Fibroblast of lung (primary cell): ENCODE measurements at regions not wholly inside any gene's neighbourhood (a gene's known extent, or its start where the extent isn't known, plus 50 kb on each side); places are given as distances from the start of the nearest gene placed in this dataset.

Experiments used
- DNase-seq, 2 donors: peaks; one replicate each; pipeline versions ENCODE4 v3.0.0 to v3.0.0-alpha.2; 2010; ENCODE audit warnings: low read depth in 2 of 2
- H2AFZ ChIP-seq: 2 replicates; pipeline ENCODE4 v1.5.1; 2012; ENCODE audit warnings: low read length, control low read depth, inconsistent platforms
- H3K27ac ChIP-seq: 2 replicates; pipeline ENCODE4 v1.5.1; 2011; ENCODE audit warnings: low read length, control low read depth; ENCODE audit not compliant: insufficient read depth
- H3K27me3 ChIP-seq: 2 replicates; pipeline ENCODE4 v1.5.1; 2011; ENCODE audit warnings: mild to moderate bottlenecking, low read length; ENCODE audit not compliant: control insufficient read depth, insufficient read depth
- H3K36me3 ChIP-seq: 2 replicates; pipeline ENCODE4 v1.5.1; 2011; ENCODE audit warnings: low read length; ENCODE audit not compliant: control insufficient read depth, insufficient read depth
- H3K4me1 ChIP-seq: 2 replicates; pipeline ENCODE4 v1.5.1; 2011; ENCODE audit warnings: low read length; ENCODE audit not compliant: control insufficient read depth, insufficient read depth; ENCODE audit errors: extremely low read depth
- H3K4me2 ChIP-seq: 2 replicates; pipeline ENCODE4 v1.5.1; 2011; ENCODE audit warnings: low read length, control low read depth; ENCODE audit not compliant: insufficient read depth; ENCODE audit errors: extremely low read depth
- H3K4me3 ChIP-seq, 4 experiments: fragments of 200-600 bp in 1 of 4; sonication (generic) in 1 of 4; replicated peaks in 1 of 4; 2 replicates each; pipeline ENCODE4 v1.5.1; 2011 to 2016; ENCODE audit warnings: low read length in 4 of 4, low read depth in 3 of 4, mild to moderate bottlenecking in 3 of 4, control low read depth in 2 of 4, inconsistent platforms in 1 of 4, mixed read lengths in 1 of 4; ENCODE audit not compliant: insufficient read depth in 1 of 4; ENCODE audit errors: control extremely low read depth in 1 of 4
- H3K79me2 ChIP-seq: 2 replicates; pipeline ENCODE4 v1.5.1; 2012; ENCODE audit warnings: mild to moderate bottlenecking, low read length, inconsistent platforms; ENCODE audit not compliant: control insufficient read depth, insufficient read depth
- H3K9ac ChIP-seq: 2 replicates; pipeline ENCODE4 v1.5.1; 2011; ENCODE audit warnings: mild to moderate bottlenecking, low read length, control low read depth; ENCODE audit not compliant: insufficient read depth
- H3K9me3 ChIP-seq: 2 replicates; pipeline ENCODE4 v1.5.1; 2012; ENCODE audit warnings: low read depth, low read length; ENCODE audit not compliant: control insufficient read depth, insufficient read depth
- H4K20me1 ChIP-seq: 2 replicates; pipeline ENCODE4 v1.5.1; 2011; ENCODE audit warnings: low read length; ENCODE audit not compliant: control insufficient read depth, insufficient read depth; ENCODE audit errors: extremely low read depth
- EZH2 ChIP-seq: IDR thresholded peaks from 2 replicates; pipeline ENCODE4 v1.5.1; 2012; ENCODE audit warnings: low read length, control low read depth, mild to moderate bottlenecking; ENCODE audit errors: missing control alignments
- TF ChIP-seq, protein P1 (sequence below), 2 donors: IDR thresholded peaks in 1 of 2; conservative IDR thresholded peaks in 1 of 2; 1 replicate in 1 of 2; 2 replicates in 1 of 2; pipeline ENCODE4 v1.5.1; 2011 to 2012; ENCODE audit warnings: low read length in 2 of 2, control low read depth in 1 of 2, inconsistent platforms in 1 of 2, low read depth in 1 of 2, mild to moderate bottlenecking in 1 of 2

DNA sequence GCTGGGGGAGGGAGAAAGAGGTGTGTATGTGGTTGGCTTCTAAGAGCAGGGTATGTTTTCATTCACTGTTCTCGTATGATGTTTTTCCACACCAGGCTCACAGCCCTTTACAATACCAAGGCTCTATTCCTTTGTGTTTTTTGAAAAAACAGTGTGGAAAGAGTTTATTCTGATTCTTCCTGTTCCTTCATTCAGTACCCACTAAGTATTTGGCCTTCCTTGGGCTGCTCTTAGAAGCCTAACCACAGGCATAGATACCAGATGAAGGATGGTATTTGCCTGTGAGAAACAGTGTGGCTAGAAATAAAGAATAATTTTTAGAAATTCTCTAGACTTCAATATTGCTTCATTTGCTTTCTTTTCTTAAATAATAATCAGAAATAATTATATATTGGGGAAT is 518.0 kb upstream of the DIPK2B start:
- Histone ChIP-seq H3K4me3 (no peak overlapping the region), H3K27ac (no peak overlapping the region), H3K27me3 (no peaks in the 10 kb centered on the region), H2AFZ (no peak overlapping the region), H4K20me1 (no peaks in the 10 kb centered on the region), H3K4me1 (peaks cover 8% of the 10 kb centered on the region), H3K9me3 (no peaks in the 10 kb centered on the region), H3K79me2 (no peaks in the 10 kb centered on the region), H3K36me3 (no peaks in the 10 kb centered on the region), H3K4me2 (no peak overlapping the region), H3K9ac (no peak overlapping the region)
- peak in 1 of 2 donors; percentile 34 for DNase-seq
- TF ChIP-seq, protein P1, sequence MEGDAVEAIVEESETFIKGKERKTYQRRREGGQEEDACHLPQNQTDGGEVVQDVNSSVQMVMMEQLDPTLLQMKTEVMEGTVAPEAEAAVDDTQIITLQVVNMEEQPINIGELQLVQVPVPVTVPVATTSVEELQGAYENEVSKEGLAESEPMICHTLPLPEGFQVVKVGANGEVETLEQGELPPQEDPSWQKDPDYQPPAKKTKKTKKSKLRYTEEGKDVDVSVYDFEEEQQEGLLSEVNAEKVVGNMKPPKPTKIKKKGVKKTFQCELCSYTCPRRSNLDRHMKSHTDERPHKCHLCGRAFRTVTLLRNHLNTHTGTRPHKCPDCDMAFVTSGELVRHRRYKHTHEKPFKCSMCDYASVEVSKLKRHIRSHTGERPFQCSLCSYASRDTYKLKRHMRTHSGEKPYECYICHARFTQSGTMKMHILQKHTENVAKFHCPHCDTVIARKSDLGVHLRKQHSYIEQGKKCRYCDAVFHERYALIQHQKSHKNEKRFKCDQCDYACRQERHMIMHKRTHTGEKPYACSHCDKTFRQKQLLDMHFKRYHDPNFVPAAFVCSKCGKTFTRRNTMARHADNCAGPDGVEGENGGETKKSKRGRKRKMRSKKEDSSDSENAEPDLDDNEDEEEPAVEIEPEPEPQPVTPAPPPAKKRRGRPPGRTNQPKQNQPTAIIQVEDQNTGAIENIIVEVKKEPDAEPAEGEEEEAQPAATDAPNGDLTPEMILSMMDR (conservative IDR thresholded peaks at IDR 0.05 in 1 of 2, IDR thresholded peaks at IDR 0.05 in 1 of 2; ENCODE audit: low read depth in 1 of 2, low read length in 2 of 2): no peak
- no peak for TF ChIP-seq EZH2

DNA sequence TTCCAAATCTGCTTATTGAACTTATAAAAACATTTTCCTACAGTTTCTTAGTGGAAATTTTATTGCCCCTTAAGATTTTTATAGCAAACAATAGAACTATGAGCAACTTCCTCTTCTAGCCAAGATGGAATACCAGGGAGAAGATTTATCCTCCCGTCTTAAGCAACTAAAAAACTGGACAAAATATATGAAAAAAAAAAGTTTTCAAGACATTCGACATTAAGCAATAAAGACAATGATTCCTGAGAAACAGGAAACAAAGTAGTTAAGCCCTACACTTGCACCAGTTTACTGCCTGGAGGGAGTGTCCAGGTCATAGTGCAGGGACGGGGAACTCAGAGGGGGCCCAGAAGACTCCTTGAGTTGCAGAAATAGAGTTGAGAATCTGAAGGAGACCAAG is 516.1 kb upstream of the DIPK2B start:
- no peaks in the 10 kb centered on the region for H3K79me2 ChIP-seq
- H4K20me1 ChIP-seq: no peaks in the 10 kb centered on the region
- no peaks in the 10 kb centered on the region for H3K27me3 ChIP-seq
- H3K9me3 ChIP-seq: no peaks in the 10 kb centered on the region
- no peak for DNase-seq
- peaks cover 18% of the 10 kb centered on the region for H3K4me1 ChIP-seq
- H3K4me2 ChIP-seq: no peak overlapping the region
- H3K36me3 ChIP-seq: no peaks in the 10 kb centered on the region
- no peak overlapping the region for H3K4me3 ChIP-seq
- TF ChIP-seq, protein P1 (conservative IDR thresholded peaks at IDR 0.05 in 1 of 2, IDR thresholded peaks at IDR 0.05 in 1 of 2; ENCODE audit: low read depth in 1 of 2, low read length in 2 of 2): no peak
- no peak for TF ChIP-seq EZH2
- H3K9ac ChIP-seq: no peak overlapping the region
- H2AFZ ChIP-seq: no peak overlapping the region
- H3K27ac ChIP-seq: no peak overlapping the region

DNA sequence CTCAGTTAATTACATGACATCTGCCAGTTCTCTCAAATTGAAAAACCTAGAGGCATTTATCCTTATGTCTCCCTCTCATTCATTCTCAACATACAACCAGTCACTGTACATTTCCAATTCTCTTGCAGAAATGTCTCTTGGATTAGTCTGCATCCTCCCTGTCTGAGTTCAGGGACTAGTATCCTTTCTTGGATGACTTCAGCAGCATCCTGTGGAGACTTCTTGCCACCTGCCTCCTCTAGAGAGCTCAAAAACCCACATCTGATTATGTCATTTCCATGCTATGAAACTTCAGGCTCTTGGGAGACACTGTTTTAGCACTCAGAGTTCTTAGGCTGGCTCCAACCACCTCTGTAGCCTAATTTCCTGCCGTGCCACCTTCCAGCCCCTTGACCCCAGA is 515.1 kb upstream of the DIPK2B start:
- Histone ChIP-seq H3K9me3 (no peaks in the 10 kb centered on the region), H3K4me3 (no peak overlapping the region), H4K20me1 (no peaks in the 10 kb centered on the region), H3K4me1 (peaks cover 19% of the 10 kb centered on the region), H3K9ac (no peak overlapping the region), H2AFZ (no peak overlapping the region), H3K36me3 (no peaks in the 10 kb centered on the region), H3K79me2 (no peaks in the 10 kb centered on the region), H3K27me3 (no peaks in the 10 kb centered on the region), H3K27ac (peak overlapping the region; percentile 28), H3K4me2 (no peak overlapping the region)
- TF ChIP-seq, protein P1 (conservative IDR thresholded peaks at IDR 0.05 in 1 of 2, IDR thresholded peaks at IDR 0.05 in 1 of 2; ENCODE audit: low read depth in 1 of 2, low read length in 2 of 2): no peak
- TF ChIP-seq EZH2: no peak
- DNase-seq: peak in 1 of 2 donors; percentile 77
